DND-41 (cell line): ENCODE measurements at regions not wholly inside any gene's neighbourhood (a gene's known extent, or its start where the extent isn't known, plus 50 kb on each side); places are given as distances from the start of the nearest gene placed in this dataset.

Experiments used
- ATAC-seq: fragments of 200-7000 bp; cut with Tn5 transposase; 3 replicates; pipeline ENCODE4 v1.9.1; 2021; ENCODE audit warnings: low read depth; ENCODE audit not compliant: insufficient read depth
- DNase-seq: peaks from one replicate; pipeline ENCODE4 v3.0.0-alpha.2; 2020
- H2AFZ ChIP-seq: 2 replicates; pipeline ENCODE4 v1.6.0; 2012; ENCODE audit warnings: low read depth, low read length
- H3K27ac ChIP-seq: 2 replicates; pipeline ENCODE4 v1.5.1; 2012; ENCODE audit warnings: low read length, inconsistent platforms
- H3K27me3 ChIP-seq: fragments of 200-600 bp; sonication (generic); 2 replicates; pipeline ENCODE4 v1.6.0; 2012; ENCODE audit warnings: low read length, mild to moderate bottlenecking, inconsistent platforms; ENCODE audit not compliant: insufficient read depth, poor library complexity
- H3K36me3 ChIP-seq: 2 replicates; pipeline ENCODE4 v1.5.1; 2012; ENCODE audit warnings: low read length, inconsistent platforms; ENCODE audit not compliant: insufficient read depth
- H3K4me1 ChIP-seq: 2 replicates; pipeline ENCODE4 v1.5.1; 2012; ENCODE audit warnings: mild to moderate bottlenecking, low read length; ENCODE audit not compliant: insufficient read depth
- H3K4me2 ChIP-seq: 2 replicates; pipeline ENCODE4 v1.6.0; 2012; ENCODE audit warnings: mild to moderate bottlenecking, moderate library complexity, low read length, inconsistent platforms; ENCODE audit not compliant: insufficient read depth
- H3K4me3 ChIP-seq, 2 experiments: fragments of 200-600 bp in 1 of 2; shearing (Covaris generic) in 1 of 2; 2 replicates each; pipeline ENCODE4 v1.5.1; 2012 to 2016; ENCODE audit warnings: inconsistent platforms in 2 of 2, low read length in 2 of 2, mild to moderate bottlenecking in 2 of 2, low read depth in 1 of 2, moderate library complexity in 1 of 2
- H3K79me2 ChIP-seq: 2 replicates; pipeline ENCODE4 v1.6.0; 2012; ENCODE audit warnings: low read length, inconsistent platforms; ENCODE audit not compliant: insufficient read depth
- H3K9ac ChIP-seq: 2 replicates; pipeline ENCODE4 v1.6.0; 2012; ENCODE audit warnings: low read depth, mild to moderate bottlenecking, inconsistent platforms, low read length, moderate library complexity
- H3K9me3 ChIP-seq: 2 replicates; pipeline ENCODE4 v1.5.1; 2012; ENCODE audit warnings: low read length, moderate library complexity, mild to moderate bottlenecking, inconsistent platforms; ENCODE audit not compliant: insufficient read depth, severe bottlenecking
- H4K20me1 ChIP-seq: 2 replicates; pipeline ENCODE4 v1.6.0; 2012; ENCODE audit warnings: low read length; ENCODE audit not compliant: insufficient read depth
- EZH2 ChIP-seq: IDR thresholded peaks from 3 replicates; pipeline ENCODE4 v1.6.1; 2012; ENCODE audit warnings: borderline replicate concordance, low read depth, mild to moderate bottlenecking, moderate library complexity, low read length, inconsistent platforms; ENCODE audit not compliant: severe bottlenecking
- TF ChIP-seq, protein P1 (sequence below): IDR thresholded peaks from 2 replicates; pipeline ENCODE4 v1.5.1; 2012; ENCODE audit warnings: borderline replicate concordance, low read length, moderate library complexity, mild to moderate bottlenecking; ENCODE audit not compliant: poor library complexity, severe bottlenecking; ENCODE audit errors: extremely low read depth

DNA sequence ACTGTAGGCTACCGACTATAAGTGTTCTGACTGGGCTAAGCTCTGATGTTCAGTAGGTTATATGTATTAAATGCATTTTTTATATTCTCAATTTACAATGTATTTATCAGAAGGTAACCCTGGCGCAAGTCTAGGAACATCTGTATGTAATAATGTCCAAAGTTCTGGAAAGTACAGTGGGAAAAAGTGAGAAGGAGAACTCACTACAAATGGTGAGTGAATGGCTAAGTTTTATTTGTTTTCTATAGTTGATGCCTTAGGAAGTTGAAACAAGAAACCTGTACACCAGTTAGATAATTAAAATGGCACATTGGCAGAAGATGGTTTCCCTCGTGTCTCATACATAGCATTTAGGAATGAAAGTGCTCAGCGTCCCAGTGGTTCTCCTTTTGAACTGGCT is 333.4 kb upstream of the THRB start:
- no peaks in the 10 kb centered on the region for H3K9me3 ChIP-seq
- TF ChIP-seq EZH2, result no peak
- TF ChIP-seq, protein P1, sequence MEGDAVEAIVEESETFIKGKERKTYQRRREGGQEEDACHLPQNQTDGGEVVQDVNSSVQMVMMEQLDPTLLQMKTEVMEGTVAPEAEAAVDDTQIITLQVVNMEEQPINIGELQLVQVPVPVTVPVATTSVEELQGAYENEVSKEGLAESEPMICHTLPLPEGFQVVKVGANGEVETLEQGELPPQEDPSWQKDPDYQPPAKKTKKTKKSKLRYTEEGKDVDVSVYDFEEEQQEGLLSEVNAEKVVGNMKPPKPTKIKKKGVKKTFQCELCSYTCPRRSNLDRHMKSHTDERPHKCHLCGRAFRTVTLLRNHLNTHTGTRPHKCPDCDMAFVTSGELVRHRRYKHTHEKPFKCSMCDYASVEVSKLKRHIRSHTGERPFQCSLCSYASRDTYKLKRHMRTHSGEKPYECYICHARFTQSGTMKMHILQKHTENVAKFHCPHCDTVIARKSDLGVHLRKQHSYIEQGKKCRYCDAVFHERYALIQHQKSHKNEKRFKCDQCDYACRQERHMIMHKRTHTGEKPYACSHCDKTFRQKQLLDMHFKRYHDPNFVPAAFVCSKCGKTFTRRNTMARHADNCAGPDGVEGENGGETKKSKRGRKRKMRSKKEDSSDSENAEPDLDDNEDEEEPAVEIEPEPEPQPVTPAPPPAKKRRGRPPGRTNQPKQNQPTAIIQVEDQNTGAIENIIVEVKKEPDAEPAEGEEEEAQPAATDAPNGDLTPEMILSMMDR, result no peak
- H3K27ac ChIP-seq, result no peak overlapping the region
- H3K79me2 ChIP-seq, result no peaks in the 10 kb centered on the region
- no peaks in the 10 kb centered on the region for H3K27me3 ChIP-seq
- no peak overlapping the region for H3K4me2 ChIP-seq
- DNase-seq (no peak), ATAC-seq (no peak)
- H3K4me1 ChIP-seq, result no peaks in the 10 kb centered on the region
- H3K36me3 ChIP-seq, result no peaks in the 10 kb centered on the region
- H2AFZ ChIP-seq, result no peak overlapping the region
- H4K20me1 ChIP-seq, result no peaks in the 10 kb centered on the region
- no peak overlapping the region for H3K4me3 ChIP-seq
- no peak overlapping the region for H3K9ac ChIP-seq

- H4K20me1 ChIP-seq, result no peaks in the 10 kb centered on the region
- no peaks in the 10 kb centered on the region for H3K4me1 ChIP-seq
- H3K36me3 ChIP-seq, result no peaks in the 10 kb centered on the region
- H3K9me3 ChIP-seq, result no peaks in the 10 kb centered on the region
- ATAC-seq (no peak), DNase-seq (no peak)
- no peak overlapping the region for H3K9ac ChIP-seq
- no peaks in the 10 kb centered on the region for H3K79me2 ChIP-seq
- no peak overlapping the region for H3K4me2 ChIP-seq
- no peak for TF ChIP-seq EZH2
- TF ChIP-seq, protein P1, result no peak
- no peak overlapping the region for H3K27ac ChIP-seq
- no peaks in the 10 kb centered on the region for H3K27me3 ChIP-seq
- H2AFZ ChIP-seq, result no peak overlapping the region
- no peak overlapping the region for H3K4me3 ChIP-seq
These were observed 333.9 kb upstream of the THRB start for GRCh38 chr3:24828551-24828950.

GRCh38 chr3:24829011-24829581 is 334.4 kb upstream of the THRB start:
- ATAC-seq (no peak), DNase-seq (no peak)
- Histone ChIP-seq H3K36me3 (no peaks in the 10 kb centered on the region), H2AFZ (no peak overlapping the region), H3K79me2 (no peaks in the 10 kb centered on the region), H3K4me2 (no peak overlapping the region), H3K27me3 (no peaks in the 10 kb centered on the region), H3K9me3 (no peaks in the 10 kb centered on the region), H4K20me1 (no peaks in the 10 kb centered on the region), H3K4me1 (no peaks in the 10 kb centered on the region), H3K9ac (no peak overlapping the region), H3K4me3 (no peak overlapping the region), H3K27ac (no peak overlapping the region)
- no peak for TF ChIP-seq EZH2
- TF ChIP-seq, protein P1, result no peak
